GM10266 (cell line): ENCODE measurements at regions not wholly inside any gene's neighbourhood (a gene's known extent, or its start where the extent isn't known, plus 50 kb on each side); places are given as distances from the start of the nearest gene placed in this dataset.
A peak's percentile ranks its signal among the peaks of the same experiment; 100 is the strongest.

Experiments used
- DNase-seq: peaks from one replicate; pipeline ENCODE4 v3.0.0; 2012; ENCODE audit errors: extremely low spot score
- CTCF ChIP-seq: IDR thresholded peaks from 2 replicates; pipeline ENCODE4 v1.5.1; 2012; ENCODE audit warnings: mild to moderate bottlenecking, low read depth; ENCODE audit not compliant: control insufficient read depth, insufficient read depth; ENCODE audit errors: missing control alignments

- DNase-seq, result no peak
- no peak for TF ChIP-seq CTCF
Observed at GRCh38 chr2:15018814-15019213, 386.3 kb downstream of the LRATD1 start.

- no peak for TF ChIP-seq CTCF
- no peak for DNase-seq
Observed at GRCh38 chr2:15023221-15023620, 390.7 kb downstream of the LRATD1 start.

- no peak for DNase-seq
- TF ChIP-seq CTCF, result no peak
Observed at GRCh38 chr2:15028406-15028805, 395.9 kb downstream of the LRATD1 start.

GRCh38 chr2:15031745-15032240, 399.3 kb downstream of the LRATD1 start:
- TF ChIP-seq CTCF, result no peak
- DNase-seq, result peak; percentile 56

- no peak for DNase-seq
- TF ChIP-seq CTCF, result no peak
Observed at GRCh38 chr2:15034246-15034645, 401.7 kb downstream of the LRATD1 start.

- no peak for TF ChIP-seq CTCF
- DNase-seq, result no peak
Observed at GRCh38 chr2:15034860-15035259, 402.3 kb downstream of the LRATD1 start.

- DNase-seq, result no peak
- no peak for TF ChIP-seq CTCF
Observed at GRCh38 chr2:15038366-15039364, 406.1 kb downstream of the LRATD1 start.
